Activated T-cell treated with anti-CD3 and anti-CD28 coated beads, Interleukin-2, amount 50 U/mL, for 4 hours (primary cell): ENCODE measurements at regions not wholly inside any gene's neighbourhood (a gene's known extent, or its start where the extent isn't known, plus 50 kb on each side); places are given as distances from the start of the nearest gene placed in this dataset.
"Not testable (repeated sequence)": the region's sequence is repeated elsewhere in the genome, so short reads cannot be mapped to it uniquely, and the experiment has no call there.

Experiments used
- ATAC-seq, 2 donors: fragments of 200-7000 bp; cut with Tn5 transposase; one replicate each; pipeline ENCODE4 v1.10.0; 2021
- DNase-seq: peaks from one replicate; pipeline ENCODE4 v3.0.0-alpha.2; 2020
- H3K27me3 Mint-ChIP-seq: one replicate; pipeline ENCODE4 v1.8.0; 2021; ENCODE audit warnings: low read depth, mixed read lengths
- H3K36me3 Mint-ChIP-seq: one replicate; pipeline ENCODE4 v1.8.0; 2022; ENCODE audit warnings: mixed read lengths; ENCODE audit not compliant: insufficient read depth
- H3K4me1 Mint-ChIP-seq: one replicate; pipeline ENCODE4 v1.8.0; 2021; ENCODE audit warnings: low read depth, mixed read lengths
- H3K4me3 Mint-ChIP-seq: one replicate; pipeline ENCODE4 v1.8.0; 2021; ENCODE audit warnings: mild to moderate bottlenecking, moderate library complexity, mixed read lengths
- H3K9me3 Mint-ChIP-seq: one replicate; pipeline ENCODE4 v1.8.0; 2021; ENCODE audit warnings: mixed read lengths

DNA sequence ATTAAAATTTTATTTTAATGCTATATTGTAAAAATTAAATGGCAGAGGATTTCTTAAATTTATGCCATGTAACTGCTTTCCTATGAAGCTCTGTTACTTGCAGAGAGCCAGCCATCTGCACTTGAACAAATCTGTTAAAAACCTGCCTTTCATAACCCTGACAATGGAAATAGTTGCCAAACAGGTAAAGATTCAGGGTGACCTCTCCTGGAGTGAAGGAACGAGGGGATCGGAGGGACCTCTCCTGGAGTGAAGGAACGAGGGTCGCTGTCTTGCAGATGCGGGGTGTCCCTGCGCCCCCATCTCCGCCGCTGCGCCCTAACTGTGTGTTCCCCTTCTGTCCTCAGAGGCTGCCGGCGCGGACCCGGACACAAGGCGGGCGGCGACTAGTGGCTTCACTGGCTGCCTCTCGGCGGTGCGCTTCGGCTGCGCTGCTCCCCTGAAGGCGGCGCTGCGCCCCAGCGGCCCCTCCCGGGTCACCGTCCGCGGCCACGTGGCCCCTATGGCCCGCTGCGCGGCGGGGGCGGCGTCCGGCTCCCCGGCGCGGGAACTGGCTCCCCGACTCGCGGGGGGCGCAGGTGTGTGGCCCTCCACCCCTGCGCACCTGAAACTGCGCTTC is 295.9 kb upstream of the SPATA31A3 start:
- H3K9me3 Mint-ChIP-seq, ATAC-seq, DNase-seq, H3K4me3 Mint-ChIP-seq, H3K36me3 Mint-ChIP-seq, H3K4me1 Mint-ChIP-seq, H3K27me3 Mint-ChIP-seq: not testable (repeated sequence)

DNA sequence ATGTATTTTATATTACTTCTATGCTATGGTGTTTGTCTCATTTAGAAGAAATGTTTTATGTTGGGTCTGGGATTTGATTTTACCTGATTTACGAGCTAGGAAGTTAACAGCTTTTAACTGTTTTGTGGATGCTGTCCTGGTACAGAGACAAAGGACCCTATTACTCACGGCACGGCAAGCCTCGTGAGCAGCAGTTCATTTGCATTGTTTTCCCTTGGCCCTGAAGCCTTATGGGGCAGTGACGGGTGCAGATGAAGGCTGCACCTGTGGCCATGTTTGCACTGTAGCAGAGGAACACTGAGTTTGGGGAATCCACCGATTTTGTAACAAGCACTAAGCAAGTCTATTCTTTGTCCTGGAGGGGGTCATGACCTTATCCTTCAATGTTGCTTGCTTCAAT is 291.9 kb upstream of the SPATA31A3 start:
- DNase-seq, ATAC-seq, H3K4me1 Mint-ChIP-seq, H3K4me3 Mint-ChIP-seq, H3K9me3 Mint-ChIP-seq, H3K27me3 Mint-ChIP-seq, H3K36me3 Mint-ChIP-seq: not testable (repeated sequence)

DNA sequence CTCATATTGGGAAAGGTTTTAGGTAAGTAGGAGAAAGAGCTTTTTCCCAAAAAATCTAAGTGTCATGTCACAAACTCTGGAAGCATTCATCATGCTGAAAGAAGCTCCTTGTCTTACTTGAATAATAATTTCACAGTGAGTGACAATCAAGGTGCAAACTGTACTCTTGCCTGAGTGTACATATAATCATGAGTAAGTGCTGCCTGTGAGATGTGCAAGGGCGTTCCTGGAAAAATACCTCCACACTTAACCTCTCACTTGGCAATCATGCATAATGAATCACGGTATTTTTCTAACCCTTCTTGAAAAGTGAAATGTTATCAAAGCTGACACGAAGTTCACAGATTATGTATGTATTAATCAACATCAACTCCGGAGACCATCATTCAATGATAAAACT is 289.2 kb upstream of the SPATA31A3 start:
- not testable (repeated sequence) for H3K4me3 Mint-ChIP-seq, H3K36me3 Mint-ChIP-seq, H3K4me1 Mint-ChIP-seq, H3K9me3 Mint-ChIP-seq, H3K27me3 Mint-ChIP-seq, ATAC-seq, DNase-seq

DNA sequence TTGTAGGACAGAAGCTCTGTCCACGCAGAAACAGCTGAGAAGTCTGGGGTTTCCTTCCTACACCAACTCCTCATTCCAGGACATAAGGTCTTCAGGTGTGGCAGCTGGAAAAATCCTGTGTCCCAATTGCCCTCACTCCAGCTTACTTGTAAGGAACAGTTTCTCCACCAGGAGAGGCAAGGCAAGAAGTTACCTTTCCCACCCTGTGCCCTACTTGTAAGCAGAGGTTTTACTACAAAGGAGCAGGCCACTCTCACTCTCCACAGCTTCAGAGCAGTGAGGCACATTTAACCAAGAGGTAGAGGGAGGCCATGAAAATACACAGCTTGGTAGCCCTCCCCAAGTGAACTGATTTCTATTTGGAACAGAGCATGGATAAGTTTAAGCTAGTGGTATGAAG is 277.3 kb upstream of the SPATA31A3 start:
- not testable (repeated sequence) for H3K4me3 Mint-ChIP-seq, H3K4me1 Mint-ChIP-seq, H3K27me3 Mint-ChIP-seq, H3K9me3 Mint-ChIP-seq, ATAC-seq, H3K36me3 Mint-ChIP-seq, DNase-seq

DNA sequence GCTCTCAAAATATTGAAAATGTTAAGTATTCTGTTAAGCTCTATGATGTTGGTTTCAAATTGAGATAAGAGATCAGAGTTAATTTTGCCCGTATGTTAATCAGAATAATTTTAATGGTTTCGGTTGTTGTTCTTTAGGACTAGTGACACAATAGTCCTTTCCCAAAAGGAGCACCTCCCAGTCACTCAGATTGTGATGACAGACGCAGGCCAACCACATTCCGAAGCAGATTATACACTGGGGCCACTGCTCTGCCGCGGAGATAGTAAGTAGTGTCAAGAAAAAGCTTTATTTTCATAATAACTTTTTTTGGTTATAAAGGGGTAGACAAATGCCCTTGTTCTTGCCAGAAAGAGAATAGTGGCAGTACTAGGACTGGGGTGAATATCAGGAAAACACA is 265.5 kb upstream of the SPATA31A3 start:
- H3K4me3 Mint-ChIP-seq, H3K9me3 Mint-ChIP-seq, H3K36me3 Mint-ChIP-seq, H3K4me1 Mint-ChIP-seq, ATAC-seq, DNase-seq, H3K27me3 Mint-ChIP-seq: not testable (repeated sequence)

DNA sequence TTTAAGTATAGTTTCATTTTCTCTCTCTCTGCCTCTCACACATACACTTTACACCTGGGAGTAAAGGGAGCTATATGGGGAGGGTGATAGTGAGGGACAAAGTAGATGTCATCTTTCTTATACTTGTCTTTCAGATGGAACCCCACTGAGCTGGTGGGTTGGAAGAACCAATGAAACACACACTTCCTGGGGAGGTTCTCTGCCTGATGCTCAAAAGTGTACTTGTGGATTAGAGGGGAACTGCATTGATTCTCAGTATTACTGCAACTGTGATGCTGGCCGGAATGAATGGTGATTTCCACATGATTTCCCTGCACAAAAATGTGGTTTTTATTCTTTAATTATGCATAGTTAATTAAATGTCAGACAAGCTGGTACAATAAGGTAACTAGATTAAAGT is 256.6 kb upstream of the SPATA31A3 start:
- ATAC-seq, H3K4me1 Mint-ChIP-seq, H3K27me3 Mint-ChIP-seq, H3K4me3 Mint-ChIP-seq, DNase-seq, H3K9me3 Mint-ChIP-seq, H3K36me3 Mint-ChIP-seq: not testable (repeated sequence)

DNA sequence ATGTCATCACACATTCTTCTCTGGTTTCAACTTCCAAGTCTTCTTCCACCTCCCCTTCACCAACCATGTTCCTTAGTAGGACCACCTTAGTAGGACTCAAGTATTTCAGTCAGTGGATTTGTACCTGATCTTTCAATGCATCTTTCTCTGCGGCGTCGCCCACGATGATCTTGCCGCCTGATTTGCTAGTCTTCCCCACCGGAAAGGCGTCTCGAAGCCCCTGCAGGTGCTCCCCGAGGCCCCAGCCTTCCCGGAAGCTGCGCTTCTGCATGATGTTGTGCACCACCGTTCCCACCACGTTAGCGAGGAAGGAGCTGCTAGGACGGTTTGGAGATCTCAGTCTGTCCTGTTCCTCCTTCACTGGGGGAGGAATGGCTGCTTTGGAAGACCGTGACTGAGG is 219.7 kb upstream of the SPATA31A3 start:
- DNase-seq, H3K27me3 Mint-ChIP-seq, H3K4me3 Mint-ChIP-seq, ATAC-seq, H3K9me3 Mint-ChIP-seq, H3K4me1 Mint-ChIP-seq, H3K36me3 Mint-ChIP-seq: not testable (repeated sequence)

DNA sequence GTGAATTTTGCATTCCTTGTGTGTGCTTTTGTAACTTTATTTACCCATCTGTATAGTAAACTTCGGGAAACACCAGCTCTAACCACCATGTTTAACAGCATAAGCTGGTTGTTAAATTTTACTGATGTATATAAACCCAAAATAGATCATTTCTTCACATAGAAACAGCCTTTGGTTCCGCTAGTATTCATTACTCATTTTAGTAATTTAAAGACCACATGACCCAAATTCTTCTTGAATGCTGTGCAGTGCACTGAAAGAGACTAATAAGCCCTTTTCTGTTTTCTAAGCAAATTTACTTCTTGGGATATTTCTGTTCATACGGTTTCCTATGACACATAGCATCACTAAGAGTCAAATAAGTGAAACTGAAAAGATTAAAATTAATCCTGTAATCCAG is 218.5 kb upstream of the SPATA31A3 start:
- not testable (repeated sequence) for ATAC-seq, H3K4me1 Mint-ChIP-seq, H3K27me3 Mint-ChIP-seq, H3K9me3 Mint-ChIP-seq, H3K4me3 Mint-ChIP-seq, H3K36me3 Mint-ChIP-seq, DNase-seq

DNA sequence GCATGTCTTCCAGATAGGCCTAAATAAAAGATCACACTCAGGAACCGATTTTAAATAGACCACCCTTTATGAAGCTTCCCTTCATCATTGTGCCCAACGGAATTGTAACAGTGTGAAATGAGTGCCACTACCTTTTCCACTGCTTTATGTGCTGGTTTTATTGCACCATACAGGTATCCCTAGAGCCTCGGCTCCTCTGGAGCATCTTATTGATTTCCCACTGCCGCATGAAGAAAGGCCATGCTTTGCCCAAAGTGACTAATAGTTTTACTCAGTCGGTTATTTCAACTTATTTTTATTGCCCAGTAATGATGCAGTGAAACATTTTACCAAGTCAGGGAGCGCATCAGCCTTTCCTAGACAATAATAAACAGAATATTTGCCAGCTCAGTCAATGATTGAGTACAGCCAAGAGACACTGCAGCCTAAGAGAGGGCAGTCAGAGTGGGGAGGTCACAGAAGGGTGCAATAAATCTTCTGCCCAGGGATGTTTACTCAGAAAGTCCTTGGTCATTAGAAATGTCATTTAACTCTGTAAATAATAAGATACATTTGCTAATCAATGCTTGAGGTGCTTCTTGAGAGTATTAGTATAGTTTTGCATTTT is 216.6 kb upstream of the SPATA31A3 start:
- H3K4me3 Mint-ChIP-seq, H3K36me3 Mint-ChIP-seq, H3K27me3 Mint-ChIP-seq, DNase-seq, H3K4me1 Mint-ChIP-seq, ATAC-seq, H3K9me3 Mint-ChIP-seq: not testable (repeated sequence)

DNA sequence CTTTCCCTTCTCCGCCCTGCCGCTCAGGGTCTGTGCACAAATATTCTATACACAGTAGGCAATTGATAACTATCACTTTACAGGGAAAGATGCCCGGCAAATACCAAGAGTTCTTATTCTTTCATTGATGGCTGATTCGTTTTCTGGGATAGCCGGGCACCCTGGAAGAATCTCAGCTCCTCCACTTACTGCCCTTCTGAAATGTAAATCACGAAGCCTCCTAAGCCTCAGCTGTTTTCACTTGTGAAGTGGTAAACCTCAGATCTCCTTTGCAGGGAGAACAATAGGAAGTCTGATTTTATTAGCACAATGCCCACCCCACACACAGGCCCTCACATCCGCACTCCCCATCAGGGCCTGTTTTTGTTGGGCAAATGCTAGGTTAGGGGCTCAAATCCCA is 203.8 kb upstream of the SPATA31A3 start:
- not testable (repeated sequence) for ATAC-seq, DNase-seq, H3K4me1 Mint-ChIP-seq, H3K36me3 Mint-ChIP-seq, H3K27me3 Mint-ChIP-seq, H3K4me3 Mint-ChIP-seq, H3K9me3 Mint-ChIP-seq

DNA sequence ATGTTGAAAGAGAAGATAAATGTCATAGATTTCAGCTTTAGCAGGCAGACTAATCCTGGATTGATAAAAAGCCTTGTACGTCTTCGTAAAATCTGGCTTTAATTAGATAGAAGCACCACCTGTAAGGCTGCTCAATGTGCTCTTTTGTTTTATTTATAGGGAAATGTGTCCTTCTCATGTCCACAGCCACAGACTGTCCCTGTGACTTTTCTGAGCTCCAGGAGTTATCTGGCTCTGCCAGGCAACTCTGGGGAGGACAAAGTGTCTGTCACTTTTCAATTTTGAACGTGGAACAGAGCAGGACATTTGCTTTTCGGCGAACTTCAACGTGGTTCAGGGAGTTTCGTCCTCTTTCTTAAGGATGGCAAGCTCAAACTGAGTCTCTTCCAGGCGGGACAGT is 203.0 kb upstream of the SPATA31A3 start:
- not testable (repeated sequence) for ATAC-seq, DNase-seq, H3K4me1 Mint-ChIP-seq, H3K27me3 Mint-ChIP-seq, H3K4me3 Mint-ChIP-seq, H3K36me3 Mint-ChIP-seq, H3K9me3 Mint-ChIP-seq

DNA sequence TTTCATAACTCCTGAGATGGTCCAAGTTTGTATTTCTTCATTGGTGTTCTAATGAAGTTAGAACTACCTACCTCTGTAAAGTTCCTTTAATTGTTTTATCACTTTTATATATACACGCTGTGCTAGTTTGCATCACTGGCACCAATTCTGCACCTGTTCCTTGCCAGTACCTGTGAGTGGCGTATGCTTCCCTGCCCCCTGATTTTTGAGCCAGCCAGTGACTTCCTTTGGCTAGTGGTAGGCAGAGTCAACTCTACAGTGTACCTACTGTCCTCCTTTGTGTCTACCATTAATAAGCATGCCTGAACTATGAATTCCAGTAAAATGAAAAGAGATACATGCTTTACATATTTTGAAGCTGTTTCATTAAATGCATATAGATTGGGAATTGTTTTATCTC is 186.8 kb upstream of the SPATA31A3 start:
- DNase-seq, H3K36me3 Mint-ChIP-seq, H3K9me3 Mint-ChIP-seq, H3K4me3 Mint-ChIP-seq, H3K27me3 Mint-ChIP-seq, H3K4me1 Mint-ChIP-seq, ATAC-seq: not testable (repeated sequence)

DNA sequence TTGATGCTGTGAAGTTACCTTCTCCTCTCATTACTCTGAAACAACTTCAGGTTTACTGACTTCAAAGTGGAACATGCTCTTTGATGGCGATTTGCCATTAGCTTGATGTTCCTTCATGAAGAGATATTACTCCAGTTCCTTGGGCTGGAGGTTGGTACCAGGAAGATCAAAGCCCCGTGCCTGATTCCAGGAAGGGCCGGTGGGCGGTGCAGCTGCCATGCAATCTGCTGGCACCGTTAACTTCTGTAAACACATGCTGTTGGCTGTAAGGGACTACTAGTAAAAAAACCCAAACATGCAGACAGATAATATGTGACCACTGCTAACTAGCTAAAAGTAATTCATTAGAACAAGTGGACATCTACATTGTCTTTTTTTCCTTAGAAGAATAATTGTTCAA is 182.8 kb upstream of the SPATA31A3 start:
- DNase-seq, ATAC-seq, H3K9me3 Mint-ChIP-seq, H3K27me3 Mint-ChIP-seq, H3K36me3 Mint-ChIP-seq, H3K4me3 Mint-ChIP-seq, H3K4me1 Mint-ChIP-seq: not testable (repeated sequence)

DNA sequence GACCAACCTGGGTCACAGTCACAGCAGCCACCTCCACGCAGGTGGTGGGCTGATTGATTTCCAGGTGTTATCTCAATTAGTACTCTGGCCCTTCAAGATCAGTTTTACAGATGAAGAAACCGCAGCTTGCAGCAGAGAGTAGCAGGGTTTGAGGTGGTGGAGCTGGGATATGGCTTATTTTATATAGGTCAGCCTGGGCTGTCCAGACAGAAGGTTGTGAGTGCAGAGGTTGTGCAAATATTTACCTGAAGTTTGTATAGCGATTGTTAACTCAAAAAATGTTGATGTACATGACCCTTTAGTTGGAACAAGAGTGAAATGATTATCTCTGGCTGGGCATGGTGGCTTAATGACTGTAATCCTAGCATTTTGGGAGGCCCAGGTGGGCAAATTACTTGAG is 179.4 kb upstream of the SPATA31A3 start:
- DNase-seq, H3K4me1 Mint-ChIP-seq, H3K4me3 Mint-ChIP-seq, H3K27me3 Mint-ChIP-seq, H3K36me3 Mint-ChIP-seq, ATAC-seq, H3K9me3 Mint-ChIP-seq: not testable (repeated sequence)

DNA sequence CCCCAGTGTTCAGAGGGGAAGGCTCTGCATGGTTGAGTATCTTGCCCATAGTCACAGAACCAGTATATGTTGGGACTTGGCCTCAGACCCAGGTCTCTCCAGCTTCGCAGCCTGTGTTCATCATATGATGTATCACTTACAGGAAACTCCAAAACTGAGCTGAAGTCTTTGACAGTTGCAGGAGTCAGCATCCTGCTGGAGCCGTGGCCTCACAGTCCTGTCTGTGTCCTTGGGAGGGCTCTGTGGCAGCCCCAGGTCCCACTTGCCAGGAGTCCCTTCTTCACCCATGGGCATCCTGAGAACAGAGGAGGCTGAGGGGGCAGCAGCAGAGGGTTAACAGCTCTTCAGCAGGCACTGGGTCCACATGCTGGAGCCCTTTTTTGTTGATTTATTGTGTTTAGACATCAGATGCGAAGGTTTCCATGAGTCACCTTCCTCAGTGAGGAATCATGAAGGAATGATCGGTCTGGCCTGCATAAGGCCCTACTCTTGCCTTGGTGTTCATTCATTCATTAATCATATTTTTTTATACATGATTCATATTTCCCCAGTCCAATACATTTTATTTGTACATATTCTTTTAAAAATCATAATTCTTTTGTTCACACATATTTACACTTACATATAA is 176.3 kb upstream of the SPATA31A3 start:
- H3K4me1 Mint-ChIP-seq, ATAC-seq, H3K36me3 Mint-ChIP-seq: not testable (repeated sequence)

More for the DNA sequence above, 176.3 kb upstream of the SPATA31A3 start:
- not testable (repeated sequence) for DNase-seq, H3K9me3 Mint-ChIP-seq, H3K27me3 Mint-ChIP-seq, H3K4me3 Mint-ChIP-seq
